Thoracic aorta (tissue), 2 donors: ENCODE measurements at regions not wholly inside any gene's neighbourhood (a gene's known extent, or its start where the extent isn't known, plus 50 kb on each side); places are given as distances from the start of the nearest gene placed in this dataset.

Source experiments
- ATAC-seq: fragments of 150-250 bp; one replicate; pipeline ENCODE4 v1.8.0; 2017; ENCODE audit warnings: low read depth; ENCODE audit not compliant: insufficient number of reproducible peaks, low FRiP score
- DNase-seq: peaks from one replicate; pipeline ENCODE4 v3.0.0-alpha.2; 2020; ENCODE audit warnings: low spot score
- H3K27ac ChIP-seq, 2 donors: fragments of 200-600 bp; sonication (generic); 1 replicate in 1 of 2; 2 replicates in 1 of 2; pipeline ENCODE4 v1.5.1; 2016; ENCODE audit warnings: mild to moderate bottlenecking in 2 of 2, moderate library complexity in 2 of 2
- H3K27me3 ChIP-seq: fragments of 200-600 bp; sonication (generic); replicated peaks from 2 replicates; pipeline ENCODE4 v1.6.0; 2016; ENCODE audit warnings: mild to moderate bottlenecking; ENCODE audit not compliant: insufficient read depth
- H3K36me3 ChIP-seq: fragments of 200-600 bp; sonication (generic); one replicate; pipeline ENCODE4 v1.5.1; 2016
- H3K4me1 ChIP-seq, 2 donors: fragments of 200-600 bp; sonication (generic); 1 replicate in 1 of 2; 2 replicates in 1 of 2; pipeline versions ENCODE4 v1.5.1 to v1.6.0; 2016; ENCODE audit warnings: low read depth in 2 of 2, mild to moderate bottlenecking in 1 of 2; ENCODE audit not compliant: control insufficient read depth in 1 of 2
- H3K4me3 ChIP-seq: fragments of 200-600 bp; sonication (generic); 2 replicates; pipeline ENCODE4 v1.5.1; 2016; ENCODE audit warnings: mild to moderate bottlenecking
- H3K9me3 ChIP-seq: fragments of 200-600 bp; sonication (generic); 2 replicates; pipeline ENCODE4 v1.5.1; 2016
- CTCF ChIP-seq: fragments of 200-600 bp; sonication (generic); IDR thresholded peaks from one replicate; pipeline ENCODE4 v1.5.1; 2019; ENCODE audit warnings: antibody characterized with exemption

- TF ChIP-seq CTCF, result no peak
- no peak overlapping the region for H3K27ac ChIP-seq
- no peak overlapping the region for H3K4me3 ChIP-seq
These were observed 415.9 kb upstream of the SULF2 start for GRCh38 chr20:48201188-48201587.

GRCh38 chr20:48198929-48199451 lies 413.7 kb upstream of the SULF2 start:
- Histone ChIP-seq H3K9me3 (no peaks in the 10 kb centered on the region), H3K27ac (no peak overlapping the region), H3K27me3 (no peaks in the 10 kb centered on the region), H3K36me3 (no peaks in the 10 kb centered on the region), H3K4me3 (no peak overlapping the region), H3K4me1 (no peaks in the 10 kb centered on the region)
- TF ChIP-seq CTCF, result no peak
- DNase-seq (no peak), ATAC-seq (no peak)

More at GRCh38 chr20:48201188-48201587, 415.9 kb upstream of the SULF2 start:
- Histone ChIP-seq H3K36me3 (no peaks in the 10 kb centered on the region), H3K9me3 (no peaks in the 10 kb centered on the region), H3K27me3 (no peaks in the 10 kb centered on the region), H3K4me1 (no peaks in the 10 kb centered on the region)
- ATAC-seq (no peak), DNase-seq (no peak)

GRCh38 chr20:48197066-48197465 lies 411.8 kb upstream of the SULF2 start:
- no peak for TF ChIP-seq CTCF
- Histone ChIP-seq H3K4me1 (no peaks in the 10 kb centered on the region), H3K27me3 (no peaks in the 10 kb centered on the region), H3K27ac (no peak overlapping the region), H3K4me3 (no peak overlapping the region), H3K9me3 (no peaks in the 10 kb centered on the region), H3K36me3 (no peaks in the 10 kb centered on the region)
- ATAC-seq, result no peak
- no peak for DNase-seq

GRCh38 chr20:48196486-48196885 lies 411.2 kb upstream of the SULF2 start:
- no peaks in the 10 kb centered on the region for H3K36me3 ChIP-seq
- H3K9me3 ChIP-seq, result no peaks in the 10 kb centered on the region
- DNase-seq (no peak), ATAC-seq (no peak)
- no peak overlapping the region for H3K4me3 ChIP-seq
- TF ChIP-seq CTCF, result no peak
- H3K4me1 ChIP-seq, result no peaks in the 10 kb centered on the region
- H3K27ac ChIP-seq, result no peak overlapping the region
- H3K27me3 ChIP-seq, result no peaks in the 10 kb centered on the region

GRCh38 chr20:48196001-48196400 lies 410.7 kb upstream of the SULF2 start:
- no peak overlapping the region for H3K4me3 ChIP-seq
- H3K27ac ChIP-seq, result no peak overlapping the region
- no peak for DNase-seq
- H3K4me1 ChIP-seq, result no peaks in the 10 kb centered on the region
- no peak for TF ChIP-seq CTCF
- no peak for ATAC-seq
- no peaks in the 10 kb centered on the region for H3K36me3 ChIP-seq
- H3K27me3 ChIP-seq, result no peaks in the 10 kb centered on the region
- H3K9me3 ChIP-seq, result no peaks in the 10 kb centered on the region
